Inflammatory macrophage (primary cell): ENCODE measurements at regions not wholly inside any gene's neighbourhood (a gene's known extent, or its start where the extent isn't known, plus 50 kb on each side); places are given as distances from the start of the nearest gene placed in this dataset.

ENCODE experiments used
- DNase-seq, 2 donors: peaks; one replicate each; pipeline ENCODE4 v3.0.0-alpha.2; 2020 to 2022

- no peak for DNase-seq
Observed at GRCh38 chr18:45231617-45232016, 383.7 kb upstream of the SLC14A2 start.

- peak; percentile 59 to 63 for DNase-seq
Observed at GRCh38 chr18:45232061-45232460, 383.2 kb upstream of the SLC14A2 start.

GRCh38 chr18:45236676-45237075 is 378.6 kb upstream of the SLC14A2 start:
- DNase-seq = peak; percentile 43 to 52

GRCh38 chr18:45237343-45238098 is 377.8 kb upstream of the SLC14A2 start:
- no peak for DNase-seq

GRCh38 chr18:45241271-45241670 is 374.0 kb upstream of the SLC14A2 start:
- DNase-seq = no peak

GRCh38 chr18:45241982-45242565 is 373.2 kb upstream of the SLC14A2 start:
- DNase-seq = no peak

- DNase-seq = peak; percentile 65 to 72
Observed at GRCh38 chr18:45243340-45244110, 371.8 kb upstream of the SLC14A2 start.

GRCh38 chr18:45245091-45245511 is 370.2 kb upstream of the SLC14A2 start:
- DNase-seq = no peak

GRCh38 chr18:45248240-45248903 is 366.9 kb upstream of the SLC14A2 start:
- DNase-seq = peak in 1 of 2 donors; percentile 26

- DNase-seq = no peak
Observed at GRCh38 chr18:45249246-45249661, 366.0 kb upstream of the SLC14A2 start.

- peak in 1 of 2 donors; percentile 8 for DNase-seq
Observed at GRCh38 chr18:45250479-45250878, 364.8 kb upstream of the SLC14A2 start.

GRCh38 chr18:45251236-45251635 is 364.0 kb upstream of the SLC14A2 start:
- DNase-seq = no peak

GRCh38 chr18:45252474-45252873 is 362.8 kb upstream of the SLC14A2 start:
- DNase-seq = no peak

- no peak for DNase-seq
Observed at GRCh38 chr18:45253056-45253565, 362.2 kb upstream of the SLC14A2 start.

- DNase-seq = no peak
Observed at GRCh38 chr18:45253973-45254708, 361.1 kb upstream of the SLC14A2 start.

GRCh38 chr18:45254709-45255082 is 360.6 kb upstream of the SLC14A2 start:
- DNase-seq = no peak

GRCh38 chr18:45255197-45255890 is 359.9 kb upstream of the SLC14A2 start:
- DNase-seq = no peak

GRCh38 chr18:45260125-45260524 is 355.2 kb upstream of the SLC14A2 start:
- peak in 1 of 2 donors; percentile 13 for DNase-seq

- DNase-seq = no peak
Observed at GRCh38 chr18:45266023-45266422, 349.3 kb upstream of the SLC14A2 start.

- DNase-seq = no peak
Observed at GRCh38 chr18:45267622-45268021, 347.7 kb upstream of the SLC14A2 start.

- no peak for DNase-seq
Observed at GRCh38 chr18:45268583-45268982, 346.7 kb upstream of the SLC14A2 start.
